ENCODE measurements at regions not wholly inside any gene's neighbourhood (a gene's known extent, or its start where the extent isn't known, plus 50 kb on each side); places are given as distances from the start of the nearest gene placed in this dataset.

- TF ChIP-seq CTCF (IDR thresholded peaks at IDR 0.05; ENCODE audit: insufficient read depth, low read depth, low read length): no peak
- TF ChIP-seq EZH2 (IDR thresholded peaks at IDR 0.05; ENCODE audit: insufficient read depth, low read length): no peak
These were observed 244.4 kb downstream of the ZWINT start for GRCh38 chr10:56116684-56117083.

All from astrocyte (in vitro differentiated cells and primary cell).